Brain microvascular endothelial cell (primary cell): ENCODE measurements at regions not wholly inside any gene's neighbourhood (a gene's known extent, or its start where the extent isn't known, plus 50 kb on each side); places are given as distances from the start of the nearest gene placed in this dataset.
A peak's percentile ranks its signal among the peaks of the same experiment; 100 is the strongest.

ENCODE experiments used
- DNase-seq: peaks from one replicate; pipeline ENCODE4 v3.0.0-alpha.2; 2020
- H3K27ac ChIP-seq: fragments of 250-450 bp; sonication (Bioruptor Pico); 2 replicates; pipeline ENCODE4 v1.5.1; 2020; ENCODE audit warnings: mild to moderate bottlenecking, moderate library complexity
- H3K27me3 ChIP-seq: fragments of 250-450 bp; sonication (Bioruptor Pico); replicated peaks from 2 replicates; pipeline ENCODE4 v1.5.1; 2020; ENCODE audit warnings: mild to moderate bottlenecking
- H3K36me3 ChIP-seq: fragments of 250-450 bp; sonication (Bioruptor Pico); replicated peaks from 2 replicates; pipeline ENCODE4 v1.5.1; 2020; ENCODE audit warnings: mild to moderate bottlenecking
- H3K4me3 ChIP-seq: 2 replicates; pipeline ENCODE4 v1.5.1; 2011; ENCODE audit warnings: low read depth, mild to moderate bottlenecking, control low read depth, low read length, moderate library complexity
- in situ Hi-C: cut with HindIII; loops from 2 replicates; pipeline ENCODE4 v1.10.0; 2017; ENCODE audit warnings: low sequenced_read_pairs, low pct_ligation_motif_present
- TF ChIP-seq, protein P1 (sequence below): IDR thresholded peaks from 2 replicates; pipeline ENCODE4 v1.5.1; 2011; ENCODE audit warnings: low read depth, mild to moderate bottlenecking, moderate library complexity, low read length, control low read depth, inconsistent platforms; ENCODE audit errors: missing control alignments

DNA sequence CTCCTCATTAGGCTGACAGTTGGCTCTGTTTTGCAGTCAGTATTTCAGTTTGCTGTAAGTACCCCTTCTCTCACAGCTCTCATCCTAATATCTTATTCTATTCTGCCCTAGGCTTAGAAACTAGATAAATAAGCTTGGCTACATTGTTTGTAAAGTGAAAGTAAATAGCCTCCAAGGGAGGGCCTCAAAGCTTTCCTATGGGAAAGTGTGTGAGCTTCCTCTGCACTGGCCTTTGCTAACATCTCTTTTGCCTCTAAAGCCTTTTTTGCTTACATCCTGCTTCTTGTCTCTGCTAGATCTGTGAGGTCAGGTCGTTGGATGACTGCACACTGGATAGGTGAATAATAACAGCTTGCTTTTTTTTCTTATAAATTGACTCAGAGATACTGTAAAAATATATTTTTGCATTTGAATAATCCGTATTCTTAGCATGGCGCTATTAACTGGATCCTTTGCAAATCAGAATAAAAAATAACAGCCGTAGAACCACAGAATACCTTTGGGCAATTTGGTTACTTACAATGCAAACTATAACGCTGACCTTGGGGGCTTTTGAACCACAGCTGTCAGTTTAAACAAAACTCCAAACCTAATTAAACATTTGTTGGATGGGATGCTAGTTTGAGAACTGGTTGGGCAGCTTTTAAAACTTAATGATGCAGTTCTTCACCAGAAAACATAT, 55.1 kb downstream of the TTC6 start:
- peak; percentile 2 for DNase-seq
- no peaks in the 10 kb centered on the region for H3K36me3 ChIP-seq
- no peaks in the 10 kb centered on the region for H3K27me3 ChIP-seq
- in situ Hi-C loops, result no loop called here
- no peak overlapping the region for H3K4me3 ChIP-seq
- H3K27ac ChIP-seq, result no peak overlapping the region
- TF ChIP-seq, protein P1, sequence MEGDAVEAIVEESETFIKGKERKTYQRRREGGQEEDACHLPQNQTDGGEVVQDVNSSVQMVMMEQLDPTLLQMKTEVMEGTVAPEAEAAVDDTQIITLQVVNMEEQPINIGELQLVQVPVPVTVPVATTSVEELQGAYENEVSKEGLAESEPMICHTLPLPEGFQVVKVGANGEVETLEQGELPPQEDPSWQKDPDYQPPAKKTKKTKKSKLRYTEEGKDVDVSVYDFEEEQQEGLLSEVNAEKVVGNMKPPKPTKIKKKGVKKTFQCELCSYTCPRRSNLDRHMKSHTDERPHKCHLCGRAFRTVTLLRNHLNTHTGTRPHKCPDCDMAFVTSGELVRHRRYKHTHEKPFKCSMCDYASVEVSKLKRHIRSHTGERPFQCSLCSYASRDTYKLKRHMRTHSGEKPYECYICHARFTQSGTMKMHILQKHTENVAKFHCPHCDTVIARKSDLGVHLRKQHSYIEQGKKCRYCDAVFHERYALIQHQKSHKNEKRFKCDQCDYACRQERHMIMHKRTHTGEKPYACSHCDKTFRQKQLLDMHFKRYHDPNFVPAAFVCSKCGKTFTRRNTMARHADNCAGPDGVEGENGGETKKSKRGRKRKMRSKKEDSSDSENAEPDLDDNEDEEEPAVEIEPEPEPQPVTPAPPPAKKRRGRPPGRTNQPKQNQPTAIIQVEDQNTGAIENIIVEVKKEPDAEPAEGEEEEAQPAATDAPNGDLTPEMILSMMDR, result no peak

DNA sequence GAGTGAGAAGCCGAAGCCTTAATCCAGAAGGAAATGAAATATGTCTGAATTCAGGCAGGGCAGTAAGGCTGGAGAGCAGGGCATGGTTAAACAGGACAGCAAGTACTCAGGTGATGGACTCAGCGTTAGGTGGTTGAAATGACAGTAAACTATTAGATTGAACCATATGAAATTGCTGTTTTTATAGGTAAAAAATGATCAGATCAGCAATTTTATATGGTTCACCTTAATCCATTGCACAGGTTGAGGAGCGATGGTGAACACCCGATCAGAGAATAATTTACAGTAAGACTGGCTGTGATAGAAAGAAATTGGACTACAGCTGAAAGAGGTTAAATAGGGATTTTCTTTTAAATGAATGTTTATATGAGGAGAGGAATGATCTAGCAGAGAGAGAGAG, 56.6 kb downstream of the TTC6 start:
- in situ Hi-C loops, result no loop called here
- DNase-seq, result no peak
- Histone ChIP-seq H3K4me3 (no peak overlapping the region), H3K27ac (no peak overlapping the region), H3K27me3 (no peaks in the 10 kb centered on the region), H3K36me3 (no peaks in the 10 kb centered on the region)
- TF ChIP-seq, protein P1, result no peak

DNA sequence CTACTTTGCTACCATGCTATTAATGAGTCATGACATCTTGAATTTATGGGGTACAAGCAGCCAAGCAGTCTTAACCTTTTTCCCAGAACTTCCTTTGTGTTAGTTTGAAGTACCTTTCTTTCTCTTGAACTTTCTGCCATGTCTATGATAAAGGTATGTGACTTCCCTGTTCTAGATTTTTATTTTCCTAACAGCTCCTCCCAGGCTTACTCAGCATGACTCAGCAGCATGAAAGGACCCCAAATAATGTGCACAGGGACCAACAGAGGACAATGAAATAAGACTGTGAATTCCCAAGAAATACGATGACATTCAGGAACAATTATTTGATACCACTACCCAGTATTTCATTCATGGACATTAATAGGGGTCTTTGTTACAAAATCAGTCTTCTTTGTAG, 60.0 kb downstream of the TTC6 start:
- H3K4me3 ChIP-seq, result no peak overlapping the region
- peak; percentile 26 for DNase-seq
- H3K27ac ChIP-seq, result no peak overlapping the region
- H3K36me3 ChIP-seq, result no peaks in the 10 kb centered on the region
- in situ Hi-C loops, result no loop called here
- no peaks in the 10 kb centered on the region for H3K27me3 ChIP-seq
- TF ChIP-seq, protein P1, result no peak

DNA sequence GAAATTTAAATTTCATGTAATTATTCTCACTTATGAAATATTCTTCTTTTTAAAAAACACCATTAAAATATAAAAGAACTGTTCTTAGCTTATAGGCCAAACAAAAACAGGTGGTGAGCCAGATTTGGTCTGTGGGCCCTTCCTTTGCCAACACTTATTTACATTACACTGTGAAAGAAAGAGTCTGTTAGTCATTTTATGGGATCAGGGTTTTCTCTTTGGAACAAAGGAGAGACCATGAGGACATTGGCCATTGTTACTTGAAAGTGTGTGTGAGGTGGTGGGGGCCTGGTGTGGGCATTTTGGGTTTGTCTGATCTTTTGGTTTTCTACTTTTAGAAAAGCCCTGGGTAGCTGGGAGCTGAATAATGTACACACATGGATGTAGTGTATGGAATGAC, 62.7 kb downstream of the TTC6 start:
- H3K36me3 ChIP-seq, result no peaks in the 10 kb centered on the region
- in situ Hi-C loops, result no loop called here
- TF ChIP-seq, protein P1, result no peak
- no peaks in the 10 kb centered on the region for H3K27me3 ChIP-seq
- DNase-seq, result no peak
- H3K27ac ChIP-seq, result no peak overlapping the region
- no peak overlapping the region for H3K4me3 ChIP-seq

DNA sequence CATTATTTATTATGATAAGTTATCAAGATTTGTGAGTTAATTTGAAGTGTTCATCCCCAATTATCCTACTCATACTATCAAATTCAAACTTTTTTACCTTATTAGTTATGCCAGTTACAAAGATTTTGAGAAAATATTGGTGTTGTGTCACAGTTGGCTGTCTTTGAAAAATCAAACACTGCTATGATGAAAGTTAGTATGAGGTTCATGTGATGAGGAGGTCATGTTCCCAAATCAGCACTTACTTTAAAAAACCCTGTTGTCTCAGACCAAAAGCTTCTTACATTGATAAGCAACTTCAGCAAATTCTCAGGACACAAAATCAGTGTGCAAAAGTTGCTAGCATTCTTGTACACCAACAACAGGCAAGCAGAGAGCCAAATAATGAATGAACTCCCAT, 68.1 kb downstream of the TTC6 start:
- Histone ChIP-seq H3K36me3 (no peaks in the 10 kb centered on the region), H3K27ac (no peak overlapping the region), H3K4me3 (no peak overlapping the region), H3K27me3 (no peaks in the 10 kb centered on the region)
- in situ Hi-C loops, result no loop called here
- TF ChIP-seq, protein P1, result no peak
- DNase-seq, result no peak

DNA sequence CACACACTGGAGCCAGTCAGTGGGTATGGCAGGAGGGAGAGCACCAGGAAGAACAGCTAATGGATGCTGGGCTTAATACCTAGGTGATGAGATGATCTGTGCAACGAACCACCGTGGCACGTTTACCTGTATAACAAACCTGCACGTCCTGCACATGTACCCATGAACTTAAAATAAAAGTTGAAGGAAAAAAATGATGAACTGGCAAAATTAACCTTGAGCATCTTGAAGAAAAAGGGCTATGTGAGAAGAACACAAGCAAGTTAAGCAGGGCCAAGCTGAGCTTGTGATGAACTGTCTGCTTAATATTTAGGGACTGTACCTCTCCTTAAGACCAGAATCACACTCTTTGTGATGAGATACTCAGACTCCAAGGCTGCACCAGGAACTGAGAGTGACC, 70.0 kb downstream of the TTC6 start:
- no peak for DNase-seq
- no peak overlapping the region for H3K27ac ChIP-seq
- TF ChIP-seq, protein P1, result no peak
- H3K36me3 ChIP-seq, result no peaks in the 10 kb centered on the region
- in situ Hi-C loops, result no loop called here
- H3K27me3 ChIP-seq, result no peaks in the 10 kb centered on the region
- no peak overlapping the region for H3K4me3 ChIP-seq
